HepG2 (cell line): ENCODE measurements at regions not wholly inside any gene's neighbourhood (a gene's known extent, or its start where the extent isn't known, plus 50 kb on each side); places are given as distances from the start of the nearest gene placed in this dataset.
"Not testable (repeated sequence)": the region's sequence is repeated elsewhere in the genome, so short reads cannot be mapped to it uniquely, and the experiment has no call there.

Experiments
- ATAC-seq: fragments of 200-7000 bp; cut with Tn5 transposase; 3 replicates; pipeline ENCODE4 v1.9.1; 2020; ENCODE audit warnings: mild to moderate bottlenecking, moderate library complexity
- BruUV-seq: library from RNA; stranded (reverse); fragments of 400-500 nt; replicated peaks from 2 replicates; lab custom pipeline; 2021; lab: Mats Ljungman, UMichigan
- CTCF ChIA-PET: fragments of 300-600 bp; formaldehyde crosslinking; extraction: SDS; loops from one replicate; lab custom pipeline; 2021; ENCODE audit warnings: low total read pairs, inconsistent platforms, low intra/inter-chr PET ratio; lab: Yijun Ruan, JAX
- POLR2A ChIA-PET: fragments of 350-600 bp; sonication (Branson Sonifier 250); formaldehyde crosslinking; loops from one replicate; lab custom pipeline; 2020; ENCODE audit warnings: antibody characterized with exemption, inconsistent platforms; lab: Yijun Ruan, JAX
- DNase-seq: peaks from one replicate; pipeline ENCODE4 v3.0.0-alpha.2; 2015; ENCODE audit warnings: low spot score
- FAIRE-seq: peaks from 3 replicates; lab custom pipeline; 2011; peaks lifted over from hg19 to GRCh38; lab: Jason Lieb, UNC
- H2AFZ ChIP-seq: one replicate; pipeline ENCODE4 v1.6.1; 2011; ENCODE audit warnings: low read length, inconsistent platforms
- H3K27ac ChIP-seq: fragments of 300-600 bp; 3 replicates; pipeline ENCODE4 v1.8.0; 2011; ENCODE audit warnings: mixed run types, mild to moderate bottlenecking, mixed read lengths, low read length, inconsistent platforms; ENCODE audit not compliant: insufficient read depth; ENCODE audit errors: extremely low read length
- H3K27me3 ChIP-seq, 2 experiments: fragments of 200-600 bp in 1 of 2; 2 replicates in 1 of 2; 3 replicates in 1 of 2; pipeline versions ENCODE4 v1.6.0 to v1.8.0; 2011; ENCODE audit warnings: low read length in 2 of 2, mild to moderate bottlenecking in 2 of 2, moderate library complexity in 2 of 2, inconsistent platforms in 1 of 2; ENCODE audit not compliant: insufficient read depth in 2 of 2, control insufficient read depth in 1 of 2
- H3K36me3 ChIP-seq, 2 experiments: fragments of 200-600 bp in 1 of 2; replicated peaks in 1 of 2; 2 replicates in 1 of 2; 3 replicates in 1 of 2; pipeline versions ENCODE4 v1.5.1 to v1.8.0; 2011; ENCODE audit warnings: low read length in 2 of 2, inconsistent platforms in 1 of 2; ENCODE audit not compliant: insufficient read depth in 2 of 2, control insufficient read depth in 1 of 2
- H3K4me1 ChIP-seq: 2 replicates; pipeline ENCODE4 v1.5.1; 2012; ENCODE audit warnings: low read length, inconsistent platforms; ENCODE audit not compliant: insufficient read depth
- H3K4me2 ChIP-seq: 2 replicates; pipeline ENCODE4 v1.6.0; 2011; ENCODE audit warnings: low read depth, low read length, inconsistent platforms
- H3K4me3 ChIP-seq, 3 experiments: fragments of 200-600 bp in 1 of 3; sonication (generic), shearing (Covaris generic) in 1 of 3; replicated peaks in 1 of 3; 2 replicates each; pipeline ENCODE4 v1.5.1; 2011 to 2016; ENCODE audit warnings: low read length in 3 of 3, inconsistent platforms in 2 of 3, low read depth in 2 of 3, mild to moderate bottlenecking in 2 of 3, control low read depth in 1 of 3, mixed read lengths in 1 of 3; ENCODE audit not compliant: insufficient read depth in 1 of 3
- H3K79me2 ChIP-seq: one replicate; pipeline ENCODE4 v1.6.1; 2011; ENCODE audit warnings: low read length, inconsistent platforms; ENCODE audit not compliant: insufficient read depth
- H3K9ac ChIP-seq: 2 replicates; pipeline ENCODE4 v1.6.0; 2011; ENCODE audit warnings: mild to moderate bottlenecking, low read depth, low read length, inconsistent platforms; ENCODE audit not compliant: insufficient read depth
- H3K9me3 ChIP-seq: 2 replicates; pipeline ENCODE4 v1.5.1; 2012; ENCODE audit warnings: mild to moderate bottlenecking, low read length
- H4K20me1 ChIP-seq: 2 replicates; pipeline ENCODE4 v1.6.0; 2011; ENCODE audit warnings: inconsistent platforms, mild to moderate bottlenecking, low read length, moderate library complexity; ENCODE audit not compliant: insufficient read depth
- WGBS: methylation state at CpG from one replicate; pipeline ENCODE4 v1.1.6; 2017; ENCODE audit warnings: low lambda C conversion rate; 5-methylcytosine and 5-hydroxymethylcytosine counted together
- in situ Hi-C: cut with HindIII; loops from 2 replicates; pipeline ENCODE4 v1.10.0; 2017; ENCODE audit warnings: low pct_unique_long_range_greater_than_20kb; ENCODE audit not compliant: extremely low pct_ligation_motif_present
- intact Hi-C: fragments of 100-400 bp; cut with micrococcal nuclease; formaldehyde crosslinking; loops from one replicate; pipeline ENCODE4 v1.10.0; 2022; ENCODE audit not compliant: unreplicated experiment

- ATAC-seq, intact Hi-C loops: not testable (repeated sequence)
Measured at GRCh38 chrX:41034902-41035301, 50.3 kb upstream of the USP9X start.

More at GRCh38 chrX:41034902-41035301, 50.3 kb upstream of the USP9X start:
- DNase-seq, H3K4me2 ChIP-seq, H3K9ac ChIP-seq, BruUV-seq, in situ Hi-C loops, POLR2A ChIA-PET, H3K79me2 ChIP-seq, H3K4me3 ChIP-seq, H2AFZ ChIP-seq, H3K27ac ChIP-seq, H3K9me3 ChIP-seq, CTCF ChIA-PET, H3K36me3 ChIP-seq, H4K20me1 ChIP-seq, FAIRE-seq, H3K27me3 ChIP-seq: not testable (repeated sequence)
- WGBS, result 48% methylated on average over 5 of the region's 5 CpGs
- peaks cover 16% of the 10 kb centered on the region for H3K4me1 ChIP-seq
